ENCODE measurements at regions not wholly inside any gene's neighbourhood (a gene's known extent, or its start where the extent isn't known, plus 50 kb on each side); places are given as distances from the start of the nearest gene placed in this dataset.

- TF ChIP-seq CTCF (IDR thresholded peaks at IDR 0.05; ENCODE audit: unreplicated experiment in 3 of 3) = no peak
- Mint-ChIP-seq H3K36me3 (ENCODE audit: low read depth) (peaks cover 5% of the 10 kb centered on the region), H3K4me1 (no peaks in the 10 kb centered on the region), H3K9me3 (peaks cover 34% of the 10 kb centered on the region), H3K4me3 (no peak overlapping the region), H3K27me3 (ENCODE audit: low read depth) (no peaks in the 10 kb centered on the region), H3K27ac (no peak overlapping the region)
Observed at GRCh38 chr9:29456940-29457339, 1883.7 kb upstream of the C9orf72 start.

GRCh38 chr9:29475471-29475870 is 1902.2 kb upstream of the C9orf72 start:
- Mint-ChIP-seq H3K27ac (no peak overlapping the region), H3K9me3 (peaks cover 13% of the 10 kb centered on the region), H3K36me3 (ENCODE audit: low read depth) (no peaks in the 10 kb centered on the region), H3K4me1 (no peaks in the 10 kb centered on the region), H3K27me3 (ENCODE audit: low read depth) (no peaks in the 10 kb centered on the region), H3K4me3 (no peak overlapping the region)
- no peak for TF ChIP-seq CTCF (IDR thresholded peaks at IDR 0.05; ENCODE audit: unreplicated experiment in 3 of 3)

GRCh38 chr9:29511680-29512079 is 1938.4 kb upstream of the C9orf72 start:
- H3K4me3 Mint-ChIP-seq = no peak overlapping the region
- H3K36me3 Mint-ChIP-seq (ENCODE audit: low read depth) = no peaks in the 10 kb centered on the region
- no peak for TF ChIP-seq CTCF (IDR thresholded peaks at IDR 0.05; ENCODE audit: unreplicated experiment in 3 of 3)
- peaks cover 4% of the 10 kb centered on the region for H3K27me3 Mint-ChIP-seq (ENCODE audit: low read depth)
- no peak overlapping the region for H3K27ac Mint-ChIP-seq
- H3K9me3 Mint-ChIP-seq = peaks cover 7% of the 10 kb centered on the region
- no peaks in the 10 kb centered on the region for H3K4me1 Mint-ChIP-seq

GRCh38 chr9:29514336-29514735 is 1941.1 kb upstream of the C9orf72 start:
- TF ChIP-seq CTCF (IDR thresholded peaks at IDR 0.05; ENCODE audit: unreplicated experiment in 3 of 3) = no peak
- Mint-ChIP-seq H3K9me3 (peaks cover 4% of the 10 kb centered on the region), H3K4me3 (no peak overlapping the region), H3K27me3 (ENCODE audit: low read depth) (peaks cover 4% of the 10 kb centered on the region), H3K4me1 (no peaks in the 10 kb centered on the region), H3K27ac (no peak overlapping the region), H3K36me3 (ENCODE audit: low read depth) (no peaks in the 10 kb centered on the region)

- Mint-ChIP-seq H3K36me3 (ENCODE audit: low read depth) (no peaks in the 10 kb centered on the region), H3K27ac (no peak overlapping the region), H3K27me3 (ENCODE audit: low read depth) (peaks cover 4% of the 10 kb centered on the region), H3K4me1 (no peaks in the 10 kb centered on the region), H3K4me3 (no peak overlapping the region), H3K9me3 (peaks cover 4% of the 10 kb centered on the region)
- TF ChIP-seq CTCF (IDR thresholded peaks at IDR 0.05; ENCODE audit: unreplicated experiment in 3 of 3) = no peak
Observed at GRCh38 chr9:29514862-29515261, 1941.6 kb upstream of the C9orf72 start.

- peaks cover under 1% of the 10 kb centered on the region for H3K9me3 Mint-ChIP-seq
- H3K27me3 Mint-ChIP-seq (ENCODE audit: low read depth) = no peaks in the 10 kb centered on the region
- no peaks in the 10 kb centered on the region for H3K4me1 Mint-ChIP-seq
- TF ChIP-seq CTCF (IDR thresholded peaks at IDR 0.05; ENCODE audit: unreplicated experiment in 3 of 3) = no peak
- H3K36me3 Mint-ChIP-seq (ENCODE audit: low read depth) = no peaks in the 10 kb centered on the region
- H3K4me3 Mint-ChIP-seq = no peak overlapping the region
- H3K27ac Mint-ChIP-seq = no peak overlapping the region
Observed at GRCh38 chr9:29548436-29548835, 1975.2 kb upstream of the C9orf72 start.
